ENCODE measurements at regions not wholly inside any gene's neighbourhood (a gene's known extent, or its start where the extent isn't known, plus 50 kb on each side); places are given as distances from the start of the nearest gene placed in this dataset.

DNA sequence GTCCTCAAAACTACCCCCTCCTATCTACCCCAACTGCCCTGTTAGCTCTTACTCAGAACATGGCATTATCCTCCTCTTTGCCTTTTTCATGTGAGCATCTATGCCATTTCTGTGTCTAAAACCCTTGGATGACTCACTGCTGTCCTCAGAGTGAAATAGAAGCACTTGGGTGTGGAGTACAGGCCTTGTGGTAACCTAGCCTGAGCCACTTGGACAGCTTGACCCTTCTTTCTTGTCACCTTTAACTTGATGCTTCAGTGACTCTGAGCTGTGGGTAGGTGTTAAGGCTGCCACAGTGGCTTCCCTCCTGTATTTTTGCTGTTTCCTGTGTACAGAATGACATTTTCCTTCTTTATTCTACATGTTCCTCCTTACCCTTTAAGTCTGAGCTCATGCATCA, 391.4 kb downstream of the SH3GL2 start:
- no peak for TF ChIP-seq ZNF274 (IDR thresholded peaks at IDR 0.05; ENCODE audit: low read depth, low read length)
- H3K4me3 ChIP-seq (ENCODE audit: low read length), result no peak overlapping the region

DNA sequence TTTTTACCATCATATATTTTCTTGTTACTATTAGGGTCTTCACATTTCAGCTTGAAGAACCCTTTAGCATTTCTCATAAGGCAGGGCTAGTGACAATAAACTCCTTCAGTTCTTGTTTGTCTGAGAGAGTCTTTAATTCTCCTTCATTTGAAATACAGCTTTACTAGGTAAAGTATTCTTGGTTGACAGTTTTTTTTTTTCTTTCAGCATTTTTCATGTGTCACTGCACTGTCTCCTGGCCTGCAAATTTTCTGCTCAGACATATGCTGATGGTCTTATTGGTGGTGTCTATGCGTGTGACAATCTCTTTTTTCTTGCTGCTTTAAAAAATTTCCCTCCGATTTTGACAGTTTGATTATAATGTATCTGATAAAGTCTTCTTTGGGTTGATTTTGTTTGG, 399.9 kb downstream of the SH3GL2 start:
- TF ChIP-seq ZNF274 (IDR thresholded peaks at IDR 0.05; ENCODE audit: low read depth, low read length), result no peak
- no peak overlapping the region for H3K4me3 ChIP-seq (ENCODE audit: low read length)

DNA sequence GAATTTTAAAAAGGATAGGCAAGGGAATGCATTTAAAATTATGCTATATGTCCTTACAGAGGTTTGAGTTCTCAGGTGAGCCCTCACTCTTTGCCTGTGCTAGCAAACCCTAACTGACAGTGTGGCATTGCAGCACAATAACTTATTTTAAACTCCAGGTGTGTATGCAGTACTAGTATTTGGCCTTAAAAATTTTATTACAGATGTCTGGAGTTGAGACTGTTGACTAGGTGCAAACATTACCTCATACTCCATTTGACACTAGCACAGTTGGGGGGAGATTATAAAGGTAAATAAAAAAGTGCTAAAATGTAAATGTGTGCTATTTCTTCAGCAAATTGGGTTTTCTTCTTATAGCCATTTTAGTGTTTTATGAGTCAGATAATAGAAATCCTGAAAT, 407.7 kb downstream of the SH3GL2 start:
- no peak for TF ChIP-seq ZNF274 (IDR thresholded peaks at IDR 0.05; ENCODE audit: low read depth, low read length)
- no peak overlapping the region for H3K4me3 ChIP-seq (ENCODE audit: low read length)

DNA sequence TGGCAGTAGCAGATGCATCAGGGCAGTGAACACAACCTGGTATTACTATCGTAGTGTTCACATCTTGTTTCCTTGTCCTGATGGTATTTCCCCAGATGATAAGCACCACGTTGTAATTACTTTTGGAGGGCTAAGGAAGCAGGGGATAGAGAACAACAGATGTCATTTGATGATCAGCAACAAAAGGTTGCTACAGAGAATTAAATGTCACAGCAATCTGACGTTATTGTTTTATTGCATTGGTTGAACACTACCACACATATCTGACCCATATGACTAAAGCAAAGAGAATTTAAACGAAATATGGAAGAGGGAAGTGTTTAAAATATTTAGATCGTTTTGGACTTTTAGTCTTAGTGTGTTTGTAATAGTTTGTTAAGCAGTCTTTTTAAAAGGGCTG, 408.3 kb downstream of the SH3GL2 start:
- no peak for TF ChIP-seq ZNF274 (IDR thresholded peaks at IDR 0.05; ENCODE audit: low read depth, low read length)
- no peak overlapping the region for H3K4me3 ChIP-seq (ENCODE audit: low read length)

DNA sequence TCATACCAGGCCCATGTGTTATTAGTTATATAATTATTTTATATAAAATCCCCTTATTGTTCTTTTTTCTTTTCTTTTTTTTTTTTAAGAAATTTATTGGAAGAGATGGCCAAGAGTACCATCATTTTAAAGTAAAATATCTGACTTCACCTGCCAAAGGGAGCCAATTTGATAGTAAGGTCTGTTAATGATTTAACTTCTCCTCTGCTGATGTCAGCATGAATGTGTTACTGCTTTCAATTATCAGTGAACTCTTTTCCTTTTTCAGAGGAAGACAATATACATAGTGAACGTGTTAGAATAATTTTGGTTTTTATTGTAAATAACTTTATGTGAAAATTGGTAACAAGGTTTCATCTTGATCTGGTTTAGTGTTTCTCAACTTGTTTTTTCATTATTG, 409.6 kb downstream of the SH3GL2 start:
- no peak overlapping the region for H3K4me3 ChIP-seq (ENCODE audit: low read length)
- TF ChIP-seq ZNF274 (IDR thresholded peaks at IDR 0.05; ENCODE audit: low read depth, low read length), result no peak

DNA sequence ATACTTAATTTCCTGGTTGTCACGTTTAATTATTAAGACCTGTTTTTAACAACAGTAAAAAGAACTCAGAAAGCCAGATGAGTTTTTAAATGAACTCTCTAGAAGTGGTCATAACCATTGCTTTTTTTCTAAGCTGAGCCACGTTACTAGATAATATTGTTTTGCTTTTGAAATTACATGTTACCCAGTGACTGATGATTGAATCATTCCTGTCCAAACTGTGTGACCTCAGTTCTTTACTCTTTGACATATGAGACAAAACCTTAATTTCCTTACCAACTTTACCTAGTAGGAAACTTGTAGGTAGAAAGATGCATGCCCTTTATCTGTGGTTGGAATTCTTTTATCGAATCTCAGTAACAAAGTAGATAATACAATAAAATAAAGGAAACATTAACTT, 411.7 kb downstream of the SH3GL2 start:
- no peak for TF ChIP-seq ZNF274 (IDR thresholded peaks at IDR 0.05; ENCODE audit: low read depth, low read length)
- no peak overlapping the region for H3K4me3 ChIP-seq (ENCODE audit: low read length)

DNA sequence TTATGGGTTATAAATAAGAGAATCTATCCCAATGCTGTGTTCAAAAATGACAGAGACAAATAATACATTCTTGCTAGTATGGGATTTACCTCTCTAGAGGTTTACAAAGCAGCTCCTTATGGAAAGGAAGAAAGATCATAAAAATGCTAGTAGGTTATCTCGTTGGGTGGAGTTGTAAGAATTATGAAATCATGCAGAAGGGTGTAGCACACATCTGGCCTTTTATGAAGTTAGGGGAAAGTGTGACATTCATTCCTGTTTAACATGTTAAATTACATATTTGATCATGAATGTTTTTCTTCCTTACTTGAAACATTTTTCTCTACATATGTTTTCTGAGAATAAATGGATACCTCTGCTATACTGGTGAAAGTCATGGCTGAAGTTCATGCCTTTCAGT, 414.2 kb downstream of the SH3GL2 start:
- TF ChIP-seq ZNF274 (IDR thresholded peaks at IDR 0.05; ENCODE audit: low read depth, low read length), result no peak
- H3K4me3 ChIP-seq (ENCODE audit: low read length), result no peak overlapping the region

DNA sequence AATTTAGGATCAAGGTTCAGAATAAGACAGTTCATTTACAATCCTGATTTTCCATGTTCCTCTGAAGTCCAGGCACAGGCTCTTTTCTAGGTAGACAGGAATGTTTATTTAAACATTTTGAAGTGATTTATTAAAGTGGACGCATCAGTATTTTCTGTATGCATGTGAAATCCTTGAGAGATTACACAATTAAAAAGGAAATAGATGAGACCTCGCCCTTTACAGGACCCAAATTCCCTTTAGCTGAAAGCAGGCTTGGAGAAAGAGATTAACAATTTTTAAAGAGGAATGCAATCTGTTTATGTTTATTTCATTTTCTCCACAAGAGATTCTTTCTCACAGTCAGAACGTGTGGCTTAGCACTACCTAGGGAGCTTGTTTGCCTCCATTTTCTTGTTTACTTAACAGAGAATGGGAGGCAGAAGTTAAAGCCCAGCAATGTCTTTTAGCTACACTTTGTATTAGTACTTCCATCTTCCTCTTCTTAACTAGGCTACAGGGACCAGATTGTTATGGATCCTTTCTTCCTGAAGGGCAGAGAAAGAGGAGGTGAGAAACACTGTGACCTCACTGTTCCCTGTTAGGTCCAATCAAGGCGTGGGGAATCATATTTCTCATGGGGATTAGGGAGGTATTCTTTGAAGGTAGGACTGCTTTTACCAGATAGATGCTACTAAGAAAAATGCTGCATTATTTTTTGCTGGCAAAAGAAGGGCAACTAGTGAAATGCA, 416.0 kb downstream of the SH3GL2 start:
- H3K4me3 ChIP-seq (ENCODE audit: low read length), result no peak overlapping the region
- no peak for TF ChIP-seq ZNF274 (IDR thresholded peaks at IDR 0.05; ENCODE audit: low read depth, low read length)

DNA sequence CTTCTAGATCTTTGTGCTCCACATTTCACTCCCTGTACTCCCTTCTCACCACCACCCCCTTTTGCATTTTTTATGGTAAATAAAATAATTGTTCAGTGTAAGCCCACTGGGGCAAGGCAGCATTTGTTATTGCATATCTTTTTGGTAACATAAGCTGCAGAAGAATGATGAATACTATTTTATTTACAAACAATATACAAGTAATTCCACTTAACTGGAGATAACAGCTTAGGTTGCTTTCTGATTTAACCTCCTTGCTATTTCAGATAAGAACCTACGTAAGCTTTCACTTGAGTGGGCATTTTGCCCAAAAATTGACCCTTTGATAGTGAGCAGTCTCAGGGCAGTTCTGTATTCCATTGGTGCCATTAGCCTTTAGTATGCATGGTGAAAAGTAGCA, 417.9 kb downstream of the SH3GL2 start:
- no peak overlapping the region for H3K4me3 ChIP-seq (ENCODE audit: low read length)

DNA sequence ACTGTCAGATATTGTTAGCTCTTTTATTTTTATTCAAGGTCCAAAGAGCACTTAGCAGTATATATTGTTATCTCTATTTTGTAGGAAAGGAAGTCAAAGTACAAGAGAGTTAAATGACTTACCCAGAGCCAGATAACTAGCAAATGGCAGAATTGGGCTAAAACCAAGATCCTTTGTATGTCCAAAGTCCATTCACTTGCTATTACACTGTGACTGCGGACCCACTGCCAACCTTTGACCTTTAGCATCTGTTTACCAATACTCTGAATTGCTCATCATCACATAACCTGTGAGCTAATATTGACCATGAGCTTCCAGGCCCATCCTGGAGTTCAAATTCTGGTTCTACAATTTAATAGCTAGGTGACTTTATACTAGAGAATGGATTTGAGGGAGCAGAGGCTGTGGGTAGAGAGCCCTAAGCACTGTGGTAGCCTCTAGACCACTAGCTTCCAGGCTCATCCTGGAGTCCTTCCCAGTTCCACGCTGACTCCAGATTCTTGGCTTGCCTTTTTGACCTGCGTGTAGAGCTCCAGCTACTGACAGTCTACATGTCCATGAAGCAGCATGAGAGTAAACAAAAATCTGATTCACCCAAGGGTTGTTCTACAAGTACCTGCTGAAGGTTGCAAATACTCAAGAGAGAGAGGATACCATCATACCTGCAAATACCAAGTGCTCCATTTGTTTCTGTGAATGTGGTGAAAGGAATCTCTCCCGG, 424.0 kb downstream of the SH3GL2 start:
- no peak for TF ChIP-seq ZNF274 (IDR thresholded peaks at IDR 0.05; ENCODE audit: low read depth, low read length)
- no peak overlapping the region for H3K4me3 ChIP-seq (ENCODE audit: low read length)

More for the DNA sequence above, 417.9 kb downstream of the SH3GL2 start:
- TF ChIP-seq ZNF274 (IDR thresholded peaks at IDR 0.05; ENCODE audit: low read depth, low read length), result no peak

DNA sequence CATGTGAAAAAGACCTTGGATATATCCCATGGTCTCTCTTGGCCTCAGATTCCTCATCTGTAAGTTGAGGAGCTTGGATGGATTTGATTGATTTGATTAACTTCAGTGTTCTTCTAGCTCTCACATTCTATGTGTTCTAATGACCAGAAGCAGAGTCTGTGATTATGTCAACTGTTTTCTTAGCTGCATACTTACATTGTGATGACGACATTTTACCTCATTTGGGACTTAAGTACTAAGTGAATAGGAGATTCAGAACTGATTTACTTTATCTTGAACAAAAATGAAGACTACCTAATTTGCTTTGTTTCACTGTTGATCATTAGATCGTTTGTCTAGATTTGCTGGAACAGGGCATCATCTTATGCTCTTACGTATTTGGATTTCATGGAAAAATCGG, 427.7 kb downstream of the SH3GL2 start:
- no peak for TF ChIP-seq ZNF274 (IDR thresholded peaks at IDR 0.05; ENCODE audit: low read depth, low read length)

DNA sequence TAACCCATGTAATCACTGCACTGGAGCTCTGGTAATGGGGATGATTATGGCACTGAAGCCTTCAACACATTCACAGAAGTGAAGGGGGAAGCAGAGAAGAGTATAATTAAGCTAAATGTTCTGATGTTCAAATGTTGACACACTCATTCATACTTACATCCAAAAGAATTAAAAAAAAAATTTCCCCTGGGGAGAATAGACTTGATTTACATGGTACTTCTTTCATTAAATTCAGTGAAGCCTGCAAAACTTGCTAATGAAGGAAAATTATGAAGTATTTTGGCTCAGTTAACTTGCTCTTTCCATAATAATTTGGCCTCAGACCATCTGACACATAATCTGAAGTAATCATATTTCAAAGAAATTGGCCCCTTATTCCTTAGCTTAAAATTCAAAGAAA, 428.8 kb downstream of the SH3GL2 start:
- TF ChIP-seq ZNF274 (IDR thresholded peaks at IDR 0.05; ENCODE audit: low read depth, low read length), result no peak
- H3K4me3 ChIP-seq (ENCODE audit: low read length), result no peak overlapping the region

More for the DNA sequence above, 427.7 kb downstream of the SH3GL2 start:
- H3K4me3 ChIP-seq (ENCODE audit: low read length), result no peak overlapping the region

DNA sequence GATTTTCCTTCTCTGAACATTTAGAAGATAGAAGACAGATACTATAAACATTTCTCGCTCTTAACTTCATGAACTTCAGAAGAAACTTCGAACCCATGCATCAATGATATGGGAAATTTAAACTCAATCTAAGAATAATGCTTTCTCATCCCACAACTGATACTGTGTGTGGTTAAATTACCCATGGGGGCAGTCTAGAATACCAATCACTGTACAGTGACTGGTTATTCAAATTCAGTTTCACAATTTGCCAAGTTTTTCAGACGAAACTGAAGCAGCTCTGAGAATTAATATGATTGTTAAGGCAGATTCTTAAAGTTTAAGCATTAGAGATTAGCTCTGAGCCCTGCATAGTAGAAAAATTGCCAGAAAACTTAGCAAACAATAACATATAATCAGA, 431.0 kb downstream of the SH3GL2 start:
- H3K4me3 ChIP-seq (ENCODE audit: low read length), result no peak overlapping the region
- TF ChIP-seq ZNF274 (IDR thresholded peaks at IDR 0.05; ENCODE audit: low read depth, low read length), result no peak

DNA sequence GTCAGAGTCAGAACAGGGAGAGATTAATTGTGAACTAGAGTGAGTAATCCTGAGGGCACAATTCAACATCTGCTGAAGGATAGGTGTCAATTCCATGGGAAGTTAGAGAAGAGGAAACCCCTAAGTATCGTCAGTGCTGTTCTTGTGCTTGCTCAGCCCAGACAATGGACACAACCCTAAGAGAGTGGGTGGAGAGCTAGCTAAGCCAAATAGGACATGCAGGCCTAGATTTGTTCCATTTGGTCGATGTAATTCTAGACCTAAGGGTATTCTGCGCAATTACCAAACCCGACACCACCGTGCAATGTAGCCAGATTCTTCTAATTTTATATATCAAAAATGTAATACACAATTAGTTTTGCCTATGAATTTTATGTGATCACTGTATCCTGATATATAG, 431.6 kb downstream of the SH3GL2 start:
- TF ChIP-seq ZNF274 (IDR thresholded peaks at IDR 0.05; ENCODE audit: low read depth, low read length), result no peak
- H3K4me3 ChIP-seq (ENCODE audit: low read length), result no peak overlapping the region

DNA sequence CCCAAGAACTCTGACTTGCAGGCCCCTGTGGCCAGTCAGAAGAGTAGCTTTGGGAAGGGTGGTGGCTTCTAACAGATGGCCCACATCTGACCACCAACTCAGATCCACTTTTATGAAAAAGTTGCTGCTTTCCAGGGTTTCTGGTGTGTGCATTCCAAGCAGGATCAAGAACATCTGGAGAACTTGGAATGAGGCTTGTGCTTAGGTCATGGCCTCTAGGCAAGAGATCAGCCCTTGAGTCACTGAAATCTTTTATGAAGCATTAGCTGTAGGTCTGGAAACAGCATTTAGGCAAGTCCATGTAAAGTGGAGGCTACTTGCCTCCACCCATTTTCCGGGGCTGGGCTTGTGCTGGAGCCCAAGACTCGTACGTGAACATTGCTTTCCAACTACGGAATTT, 433.3 kb downstream of the SH3GL2 start:
- no peak overlapping the region for H3K4me3 ChIP-seq (ENCODE audit: low read length)
- no peak for TF ChIP-seq ZNF274 (IDR thresholded peaks at IDR 0.05; ENCODE audit: low read depth, low read length)
